Urinary bladder (tissue), 3 donors: ENCODE measurements at regions not wholly inside any gene's neighbourhood (a gene's known extent, or its start where the extent isn't known, plus 50 kb on each side); places are given as distances from the start of the nearest gene placed in this dataset.

Source experiments
- DNase-seq: peaks from one replicate; pipeline ENCODE4 v3.0.0-alpha.2; 2015; ENCODE audit errors: extremely low spot score
- H3K27ac ChIP-seq: one replicate; pipeline ENCODE4 v1.5.1; 2013; ENCODE audit warnings: low read depth, mild to moderate bottlenecking, moderate library complexity
- H3K36me3 ChIP-seq: one replicate; pipeline ENCODE4 v1.6.1; 2013; ENCODE audit warnings: mild to moderate bottlenecking, moderate library complexity; ENCODE audit not compliant: insufficient read depth
- H3K4me1 ChIP-seq: one replicate; pipeline ENCODE4 v1.6.1; 2013; ENCODE audit warnings: mild to moderate bottlenecking, moderate library complexity; ENCODE audit not compliant: insufficient read depth
- H3K4me3 ChIP-seq: one replicate; pipeline ENCODE4 v1.5.1; 2013; ENCODE audit warnings: low read depth, low read length
- WGBS: extraction: QIAGEN DNeasy Blood & Tissue Kit; methylation state at CpG from one replicate; pipeline ENCODE4 v1.1.7; 2013; 5-methylcytosine and 5-hydroxymethylcytosine counted together
- donor health status: healthy with polysubstance abuse.
- donor health status: healthy.

- no peaks in the 10 kb centered on the region for H3K36me3 ChIP-seq
- H3K4me1 ChIP-seq, result no peaks in the 10 kb centered on the region
- no peak for DNase-seq
- H3K27ac ChIP-seq, result no peak overlapping the region
- 77% methylated on average over 11 of the region's 11 CpGs for WGBS
- no peak overlapping the region for H3K4me3 ChIP-seq
These were observed 73.3 kb downstream of the MRPL14 start for GRCh38 chr6:44053760-44054556.

DNA sequence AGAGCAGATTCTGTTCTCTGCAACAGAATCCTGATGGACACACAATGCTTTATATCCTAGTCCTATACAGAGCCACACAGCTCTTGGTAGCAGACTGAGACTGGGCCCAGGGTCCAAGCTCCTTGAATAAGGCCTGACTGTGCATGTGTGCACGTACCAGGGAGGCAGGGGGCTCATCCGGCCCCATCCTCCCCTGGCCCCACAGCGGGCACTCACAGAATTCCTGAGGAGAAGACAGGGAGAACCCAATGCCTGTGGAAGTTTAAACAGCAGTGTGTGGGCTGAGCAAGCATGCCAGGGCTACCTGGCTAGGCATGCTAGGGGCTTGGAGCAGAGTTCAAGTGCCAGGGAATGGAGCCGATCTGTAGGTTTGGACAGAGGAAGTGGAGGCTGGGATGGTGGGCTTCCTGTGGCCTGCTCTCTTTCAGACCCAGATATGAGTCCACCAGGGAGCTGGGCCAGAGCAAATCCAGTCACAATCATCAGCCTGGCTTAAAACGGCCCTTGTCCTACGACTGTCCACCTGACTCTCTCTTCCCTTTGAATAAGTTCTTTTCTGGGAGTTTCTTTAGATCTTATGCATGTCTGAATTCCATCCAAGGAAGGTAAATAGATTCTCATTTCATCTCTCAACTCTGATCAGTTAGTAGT is 74.0 kb downstream of the MRPL14 start:
- Histone ChIP-seq H3K4me1 (no peaks in the 10 kb centered on the region), H3K27ac (no peak overlapping the region)
- no peak for DNase-seq

DNA sequence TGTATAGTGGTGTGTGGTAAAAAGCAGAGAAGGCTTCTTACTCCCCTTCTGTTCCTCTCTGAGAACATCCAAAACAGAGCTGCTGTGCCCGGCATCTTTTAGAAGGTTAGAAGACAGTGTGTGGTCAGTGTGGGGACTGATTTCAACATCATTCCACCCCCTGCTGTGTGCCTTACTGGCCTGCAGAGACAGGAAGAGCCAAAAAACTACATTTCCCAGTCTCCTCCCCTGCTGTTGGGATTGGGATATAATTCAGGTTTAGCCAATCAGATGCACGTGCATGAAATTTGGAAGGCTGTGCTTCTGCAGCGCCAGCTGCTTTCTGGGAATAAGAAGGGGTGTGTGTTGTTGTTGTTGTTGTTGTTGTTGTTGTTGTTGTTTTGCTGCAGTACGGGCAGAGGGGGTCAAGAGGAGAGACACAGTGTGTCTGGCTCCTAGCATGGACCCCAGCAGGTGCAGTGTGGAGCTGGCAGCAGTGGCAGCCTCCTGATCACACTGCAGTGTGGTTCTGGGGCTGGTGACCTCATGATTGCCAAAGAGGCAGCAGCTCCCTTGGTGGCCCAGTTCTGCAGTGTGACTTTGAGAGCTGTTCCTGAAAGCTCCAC is 74.7 kb downstream of the MRPL14 start:
- no peak overlapping the region for H3K4me3 ChIP-seq
- H3K27ac ChIP-seq, result no peak overlapping the region
- no peaks in the 10 kb centered on the region for H3K4me1 ChIP-seq
- DNase-seq, result no peak
- H3K36me3 ChIP-seq, result no peaks in the 10 kb centered on the region
- 44% methylated on average over 4 of the region's 4 CpGs for WGBS

More for the DNA sequence above, 74.0 kb downstream of the MRPL14 start:
- Histone ChIP-seq H3K36me3 (no peaks in the 10 kb centered on the region), H3K4me3 (no peak overlapping the region)
- 87% methylated on average over 6 of the region's 6 CpGs for WGBS

GRCh38 chr6:44051515-44051914 is 75.7 kb downstream of the MRPL14 start:
- Histone ChIP-seq H3K4me3 (no peak overlapping the region), H3K27ac (no peak overlapping the region), H3K36me3 (no peaks in the 10 kb centered on the region), H3K4me1 (no peaks in the 10 kb centered on the region)
- WGBS, result 40% methylated on average over 3 of the region's 3 CpGs
- no peak for DNase-seq

- no peak for DNase-seq
These were observed 76.3 kb downstream of the MRPL14 start for GRCh38 chr6:44050872-44051505.

GRCh38 chr6:44049989-44050871 is 77.0 kb downstream of the MRPL14 start:
- WGBS, result 70% methylated on average over 6 of the region's 6 CpGs
- H3K4me3 ChIP-seq, result no peak overlapping the region
- no peak for DNase-seq
- H3K27ac ChIP-seq, result no peak overlapping the region
- no peaks in the 10 kb centered on the region for H3K36me3 ChIP-seq
- no peaks in the 10 kb centered on the region for H3K4me1 ChIP-seq

More at GRCh38 chr6:44050872-44051505, 76.3 kb downstream of the MRPL14 start:
- Histone ChIP-seq H3K36me3 (no peaks in the 10 kb centered on the region), H3K4me3 (no peak overlapping the region), H3K4me1 (no peaks in the 10 kb centered on the region), H3K27ac (no peak overlapping the region)
- 52% methylated on average over 7 of the region's 7 CpGs for WGBS

DNA sequence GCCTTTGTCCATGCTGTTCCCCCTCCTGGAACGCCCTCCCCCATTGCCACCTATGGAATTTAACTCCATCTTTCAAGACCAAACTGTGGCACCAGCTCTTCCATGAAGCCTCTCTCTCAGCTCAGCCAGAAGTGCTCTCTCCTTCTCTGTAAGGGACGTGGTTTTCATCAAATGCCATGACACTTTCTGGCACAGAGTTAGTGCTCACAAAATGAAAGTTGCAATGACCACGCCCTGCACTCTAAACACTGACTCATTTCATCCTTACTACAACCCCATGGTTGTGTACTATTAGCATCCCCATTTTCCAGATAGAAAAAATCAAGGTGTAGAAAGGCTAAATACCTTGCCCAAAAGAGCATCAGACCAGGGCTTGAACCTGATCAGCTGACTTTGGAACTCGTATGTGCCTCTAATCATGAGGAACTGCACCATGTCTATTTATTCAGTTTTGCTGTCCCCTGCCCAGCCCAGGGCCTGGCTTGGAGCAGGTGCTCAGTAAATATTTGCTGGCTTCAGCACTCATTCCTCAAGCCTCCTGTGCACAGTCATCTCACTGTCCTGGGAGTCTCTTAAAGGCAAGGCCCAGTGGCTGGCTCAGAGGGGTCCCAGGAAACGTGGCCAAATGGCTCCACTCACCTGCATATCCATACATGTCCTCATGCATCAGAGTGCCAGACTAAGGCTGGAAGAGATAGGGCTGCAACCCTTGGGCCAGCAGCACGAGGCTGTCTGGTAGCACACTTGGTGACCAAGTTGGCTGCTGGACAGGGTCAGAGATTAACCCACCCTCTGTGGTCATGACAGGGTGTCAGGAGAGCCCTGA is 77.9 kb downstream of the MRPL14 start:
- H3K36me3 ChIP-seq, result no peaks in the 10 kb centered on the region
- H3K27ac ChIP-seq, result no peak overlapping the region
- DNase-seq, result no peak
- no peaks in the 10 kb centered on the region for H3K4me1 ChIP-seq
- no peak overlapping the region for H3K4me3 ChIP-seq
- 52% methylated on average over 6 of the region's 6 CpGs for WGBS

- Histone ChIP-seq H3K4me3 (no peak overlapping the region), H3K36me3 (no peaks in the 10 kb centered on the region), H3K4me1 (no peaks in the 10 kb centered on the region), H3K27ac (no peak overlapping the region)
- DNase-seq, result no peak
- 88% methylated on average over 6 of the region's 6 CpGs for WGBS
These were observed 79.0 kb downstream of the MRPL14 start for GRCh38 chr6:44048277-44048676.

DNA sequence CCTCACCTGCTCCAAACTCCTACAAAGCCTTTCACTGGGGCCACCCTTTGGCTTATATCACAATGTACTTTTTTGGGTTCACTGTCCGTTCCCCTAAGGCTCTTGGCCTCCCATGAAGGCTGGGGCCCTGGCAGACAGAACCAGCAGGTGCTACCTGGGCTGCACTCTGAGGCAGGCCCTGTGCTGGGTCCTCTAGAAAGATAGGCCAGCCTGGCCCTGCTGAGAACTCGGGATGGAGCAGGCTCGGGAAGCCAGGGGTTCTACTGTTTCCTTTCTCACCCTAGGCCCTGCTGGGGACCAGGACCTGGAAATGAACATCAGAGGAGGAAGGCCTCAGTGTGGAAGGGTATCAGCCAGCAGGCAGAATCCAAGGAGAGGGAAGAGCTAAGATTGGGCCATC is 79.5 kb downstream of the MRPL14 start:
- no peak overlapping the region for H3K27ac ChIP-seq
- no peaks in the 10 kb centered on the region for H3K4me1 ChIP-seq
- no peak overlapping the region for H3K4me3 ChIP-seq
- no peak for DNase-seq
- WGBS, result 91% methylated on average over 3 of the region's 3 CpGs
- no peaks in the 10 kb centered on the region for H3K36me3 ChIP-seq

DNA sequence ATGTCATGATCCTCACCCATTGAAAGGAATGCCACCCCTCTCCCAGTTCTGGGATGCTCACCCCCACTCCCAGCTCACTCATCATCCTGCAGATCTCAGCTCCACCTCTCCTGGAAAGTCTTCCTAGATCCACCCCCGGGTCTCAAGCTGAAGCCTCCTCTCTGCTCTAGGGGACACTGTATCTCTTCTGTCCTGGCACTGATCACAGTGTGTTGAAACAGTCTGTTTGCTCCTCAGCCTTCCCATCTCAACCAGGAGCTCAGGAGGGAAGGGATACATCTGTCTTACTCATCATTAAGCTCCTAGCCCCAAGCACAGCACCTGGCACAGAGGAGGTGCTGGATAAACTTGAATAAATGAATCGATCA is 80.1 kb downstream of the MRPL14 start:
- no peak overlapping the region for H3K27ac ChIP-seq
- no peaks in the 10 kb centered on the region for H3K36me3 ChIP-seq
- H3K4me1 ChIP-seq, result no peaks in the 10 kb centered on the region
- H3K4me3 ChIP-seq, result no peak overlapping the region
- DNase-seq, result no peak
- 59% methylated on average over 2 of the region's 2 CpGs for WGBS

DNA sequence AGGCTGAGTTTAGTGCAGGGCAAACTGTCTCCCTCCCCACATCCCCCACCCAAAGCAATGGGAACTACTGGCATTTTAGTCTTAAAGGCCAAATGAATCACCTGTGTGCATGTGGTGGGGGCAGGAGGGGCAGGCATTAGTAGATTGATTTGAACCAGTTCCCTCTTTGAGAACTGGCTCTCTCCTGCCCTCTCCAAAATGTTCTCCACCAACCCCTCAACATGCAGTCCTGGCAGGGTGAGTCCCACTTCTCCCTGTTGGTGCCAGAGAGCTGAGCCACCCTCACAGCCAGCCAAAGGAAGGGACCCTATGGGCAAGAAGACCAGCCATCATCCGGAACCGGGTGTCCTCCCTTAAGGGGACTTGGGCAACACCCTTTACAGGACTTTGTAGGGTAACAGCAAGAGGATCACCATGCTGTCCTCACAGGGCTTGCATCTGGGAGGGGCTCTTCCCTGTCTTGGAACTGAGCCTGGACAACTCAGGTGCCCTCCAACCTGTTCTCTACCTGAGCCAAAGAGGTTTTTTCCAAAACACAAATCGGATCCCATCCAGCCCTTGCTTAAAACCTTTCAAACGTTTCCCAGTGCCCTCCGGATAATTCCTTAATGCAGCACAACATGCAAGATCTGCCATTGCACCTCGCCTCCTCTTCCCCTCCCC is 80.6 kb downstream of the MRPL14 start:
- Histone ChIP-seq H3K4me1 (no peaks in the 10 kb centered on the region), H3K27ac (no peak overlapping the region), H3K36me3 (no peaks in the 10 kb centered on the region), H3K4me3 (no peak overlapping the region)
- WGBS, result 75% methylated on average over 6 of the region's 6 CpGs
- no peak for DNase-seq

DNA sequence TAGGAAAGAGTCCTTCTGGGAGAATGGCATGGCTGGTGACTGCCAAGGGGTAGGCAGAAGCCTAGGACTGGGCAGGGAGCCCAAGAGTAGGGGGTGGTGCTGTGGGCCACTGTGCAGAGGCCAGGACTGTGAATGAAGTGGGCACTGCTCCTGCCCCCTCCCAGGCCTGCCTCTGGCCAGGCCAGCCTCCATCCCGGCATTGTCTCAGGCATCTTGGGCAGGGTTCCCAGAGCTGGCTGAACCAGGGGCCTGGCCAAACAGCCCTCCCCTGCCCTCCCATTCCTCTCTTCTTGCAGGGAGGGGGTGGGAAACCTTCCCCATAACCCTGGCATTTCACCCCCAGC is 81.6 kb downstream of the MRPL14 start:
- no peaks in the 10 kb centered on the region for H3K36me3 ChIP-seq
- no peak overlapping the region for H3K27ac ChIP-seq
- DNase-seq, result no peak
- no peaks in the 10 kb centered on the region for H3K4me1 ChIP-seq
- no peak overlapping the region for H3K4me3 ChIP-seq
- 24% methylated on average over 1 of the region's 1 CpG for WGBS
